ENCODE measurements at regions not wholly inside any gene's neighbourhood (a gene's known extent, or its start where the extent isn't known, plus 50 kb on each side); places are given as distances from the start of the nearest gene placed in this dataset.
"Not testable (repeated sequence)": the region's sequence is repeated elsewhere in the genome, so short reads cannot be mapped to it uniquely, and the experiment has no call there.

GRCh38 chr2:95666636-95667035, 74.8 kb downstream of the TRIM43 start:
- TF ChIP-seq, protein P1, sequence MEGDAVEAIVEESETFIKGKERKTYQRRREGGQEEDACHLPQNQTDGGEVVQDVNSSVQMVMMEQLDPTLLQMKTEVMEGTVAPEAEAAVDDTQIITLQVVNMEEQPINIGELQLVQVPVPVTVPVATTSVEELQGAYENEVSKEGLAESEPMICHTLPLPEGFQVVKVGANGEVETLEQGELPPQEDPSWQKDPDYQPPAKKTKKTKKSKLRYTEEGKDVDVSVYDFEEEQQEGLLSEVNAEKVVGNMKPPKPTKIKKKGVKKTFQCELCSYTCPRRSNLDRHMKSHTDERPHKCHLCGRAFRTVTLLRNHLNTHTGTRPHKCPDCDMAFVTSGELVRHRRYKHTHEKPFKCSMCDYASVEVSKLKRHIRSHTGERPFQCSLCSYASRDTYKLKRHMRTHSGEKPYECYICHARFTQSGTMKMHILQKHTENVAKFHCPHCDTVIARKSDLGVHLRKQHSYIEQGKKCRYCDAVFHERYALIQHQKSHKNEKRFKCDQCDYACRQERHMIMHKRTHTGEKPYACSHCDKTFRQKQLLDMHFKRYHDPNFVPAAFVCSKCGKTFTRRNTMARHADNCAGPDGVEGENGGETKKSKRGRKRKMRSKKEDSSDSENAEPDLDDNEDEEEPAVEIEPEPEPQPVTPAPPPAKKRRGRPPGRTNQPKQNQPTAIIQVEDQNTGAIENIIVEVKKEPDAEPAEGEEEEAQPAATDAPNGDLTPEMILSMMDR (IDR thresholded peaks at IDR 0.05), result not testable (repeated sequence)
- TF ChIP-seq POLR2A, POLR2AphosphoS5 (IDR thresholded peaks at IDR 0.05): not testable (repeated sequence)
